ENCODE measurements at regions not wholly inside any gene's neighbourhood (a gene's known extent, or its start where the extent isn't known, plus 50 kb on each side); places are given as distances from the start of the nearest gene placed in this dataset.
"Not testable (repeated sequence)": the region's sequence is repeated elsewhere in the genome, so short reads cannot be mapped to it uniquely, and the experiment has no call there.

DNA sequence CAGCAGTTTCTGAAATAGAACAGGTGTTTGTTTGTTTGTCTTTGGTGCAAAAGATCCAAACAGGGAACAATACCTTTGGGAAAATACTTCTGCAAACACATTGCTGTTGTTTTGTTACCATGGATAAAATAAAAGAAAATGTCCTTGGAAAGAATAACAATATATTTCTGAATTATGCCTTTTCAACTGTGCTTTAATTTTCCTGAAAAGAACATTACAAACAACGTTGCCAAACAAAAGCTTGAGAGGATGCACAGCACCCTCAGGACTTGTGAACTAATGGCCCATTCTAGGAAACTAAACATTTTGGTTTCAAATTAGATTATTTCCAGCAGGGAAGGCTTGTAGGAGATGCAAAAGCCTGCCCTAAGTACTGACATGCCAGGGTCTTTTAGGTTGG, 967.2 kb downstream of the TLE4 start:
- no peak for DNase-seq (ENCODE audit: low spot score)

DNA sequence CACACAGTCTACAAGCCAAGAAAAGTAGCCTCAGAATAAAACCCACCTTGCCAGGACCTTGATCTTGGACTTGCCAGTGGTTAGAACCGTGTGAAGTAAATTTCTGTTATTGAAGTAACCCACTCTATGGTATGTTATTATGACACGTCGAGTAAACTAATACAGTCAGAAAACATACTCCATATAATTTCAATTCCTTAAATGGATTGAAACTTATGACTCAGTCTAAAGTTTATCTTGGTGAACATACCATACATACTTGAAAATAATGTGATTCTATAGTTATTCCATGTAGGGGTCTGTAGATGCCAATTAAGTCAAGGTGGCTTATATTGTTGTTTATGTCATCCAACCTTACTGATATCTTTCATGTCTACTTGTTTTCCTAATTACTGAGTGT, 950.7 kb downstream of the TLE4 start:
- DNase-seq (ENCODE audit: low spot score), result no peak

DNA sequence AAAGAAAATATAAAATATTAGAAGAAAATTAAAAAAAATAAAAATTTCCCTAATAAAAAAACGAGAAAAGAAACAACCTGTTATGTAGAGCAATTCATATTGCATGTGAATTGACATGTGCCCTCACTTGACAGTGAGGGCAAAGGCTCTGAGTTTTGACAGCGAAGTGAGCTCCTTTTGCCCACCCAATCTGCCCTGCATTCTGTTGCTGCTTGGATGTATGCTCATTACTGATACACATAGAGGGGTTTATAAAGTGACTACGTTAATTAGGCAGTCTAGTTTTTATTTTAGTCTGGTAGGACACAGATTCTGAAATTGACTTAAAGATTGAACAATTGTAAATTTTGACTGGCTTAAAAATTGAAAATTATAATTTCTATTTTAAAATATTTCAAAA, 949.4 kb downstream of the TLE4 start:
- no peak for DNase-seq (ENCODE audit: low spot score)

DNA sequence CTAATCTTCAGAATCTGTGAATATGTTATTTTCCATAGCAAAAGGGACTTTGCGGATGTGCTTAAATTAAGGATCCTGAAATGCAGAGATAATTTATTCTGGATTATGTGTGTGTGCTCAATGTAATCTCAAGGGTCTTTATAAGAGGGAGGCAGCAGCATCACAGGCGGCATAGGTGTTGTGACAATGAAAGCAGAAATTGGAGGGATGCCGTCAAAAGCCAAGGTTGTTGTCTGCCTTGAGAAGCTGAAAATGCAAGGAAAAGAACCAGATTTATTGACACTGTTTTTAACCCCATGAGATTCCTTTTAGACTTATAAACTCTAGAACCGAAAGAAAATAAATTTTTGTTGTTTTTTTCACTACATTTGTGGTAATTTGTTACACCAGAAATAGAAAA, 948.5 kb downstream of the TLE4 start:
- no peak for DNase-seq (ENCODE audit: low spot score)

DNA sequence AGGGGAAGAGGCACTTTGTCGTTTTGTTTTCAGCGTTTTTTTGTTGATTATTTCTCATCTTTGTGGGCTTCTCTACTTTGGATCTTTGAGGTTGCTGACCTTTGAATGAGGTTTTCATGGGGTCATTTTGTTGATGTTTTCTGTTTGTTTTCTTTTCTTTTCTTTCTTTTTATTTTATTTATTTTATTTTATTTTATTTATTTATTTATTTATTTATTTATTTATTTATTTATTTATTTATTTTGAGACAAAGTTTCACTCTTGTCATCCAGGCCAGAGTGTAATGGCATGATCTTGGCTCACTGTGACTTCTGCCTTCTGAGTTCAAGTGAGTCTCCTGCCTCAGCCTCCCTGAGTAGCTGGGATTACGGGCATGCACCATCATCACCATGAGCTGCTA, 946.7 kb downstream of the TLE4 start:
- no peak for DNase-seq (ENCODE audit: low spot score)

DNA sequence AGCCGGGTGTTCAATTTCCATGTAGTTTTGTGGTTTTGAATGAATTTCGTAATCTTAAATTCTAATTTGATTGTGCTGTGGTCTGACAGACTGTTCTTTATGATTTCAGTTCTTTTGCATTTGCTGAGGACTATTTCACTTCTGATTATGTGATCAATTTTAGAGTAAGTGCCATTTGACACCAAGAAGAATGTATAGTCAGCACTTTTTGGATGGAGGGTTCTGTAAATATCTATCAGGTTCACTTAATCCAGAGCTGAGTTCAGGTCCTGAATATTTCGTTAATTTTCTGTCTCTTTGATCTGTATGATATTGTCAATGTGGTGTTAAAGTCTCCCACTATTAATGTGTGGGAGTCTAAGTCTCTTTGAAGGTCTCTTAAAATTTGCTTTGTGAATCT, 944.9 kb downstream of the TLE4 start:
- no peak for DNase-seq (ENCODE audit: low spot score)

DNA sequence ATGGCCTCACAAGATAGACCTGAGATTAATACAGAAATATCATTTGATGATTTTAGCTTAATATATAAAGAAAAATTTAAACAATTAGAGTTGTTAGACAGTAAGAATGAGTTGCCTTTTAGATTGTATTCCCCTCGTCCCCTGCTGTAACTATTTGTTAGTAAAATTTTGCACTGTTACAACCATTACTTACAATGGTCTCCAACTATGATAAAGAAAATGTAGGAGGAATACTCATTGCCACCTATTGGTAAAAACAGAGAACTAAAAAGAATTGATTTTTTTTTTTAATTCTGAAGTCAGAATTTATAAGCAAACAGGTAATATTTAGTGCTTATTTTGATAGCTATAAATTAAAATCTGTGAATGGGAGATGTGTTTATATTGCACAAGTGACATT, 937.6 kb downstream of the TLE4 start:
- no peak for DNase-seq (ENCODE audit: low spot score)

DNA sequence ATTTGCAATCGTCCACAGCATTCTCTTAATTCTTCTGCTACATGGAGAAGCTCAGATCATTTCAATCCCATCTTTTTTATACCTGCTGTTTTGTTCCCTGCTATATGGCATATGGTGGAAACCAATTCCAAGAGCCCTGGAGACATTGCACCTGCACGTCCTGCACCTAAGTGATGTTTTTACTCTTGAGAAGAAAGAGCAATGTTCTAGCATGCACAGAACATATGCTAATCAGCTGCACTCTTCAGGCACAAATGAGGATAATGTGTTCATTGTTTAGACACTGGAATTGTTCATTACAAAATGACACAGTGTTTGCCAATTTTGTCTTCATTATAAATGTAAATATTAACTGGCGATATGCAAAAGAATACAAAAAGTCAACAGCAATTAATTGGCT, 935.8 kb downstream of the TLE4 start:
- DNase-seq (ENCODE audit: low spot score), result no peak

DNA sequence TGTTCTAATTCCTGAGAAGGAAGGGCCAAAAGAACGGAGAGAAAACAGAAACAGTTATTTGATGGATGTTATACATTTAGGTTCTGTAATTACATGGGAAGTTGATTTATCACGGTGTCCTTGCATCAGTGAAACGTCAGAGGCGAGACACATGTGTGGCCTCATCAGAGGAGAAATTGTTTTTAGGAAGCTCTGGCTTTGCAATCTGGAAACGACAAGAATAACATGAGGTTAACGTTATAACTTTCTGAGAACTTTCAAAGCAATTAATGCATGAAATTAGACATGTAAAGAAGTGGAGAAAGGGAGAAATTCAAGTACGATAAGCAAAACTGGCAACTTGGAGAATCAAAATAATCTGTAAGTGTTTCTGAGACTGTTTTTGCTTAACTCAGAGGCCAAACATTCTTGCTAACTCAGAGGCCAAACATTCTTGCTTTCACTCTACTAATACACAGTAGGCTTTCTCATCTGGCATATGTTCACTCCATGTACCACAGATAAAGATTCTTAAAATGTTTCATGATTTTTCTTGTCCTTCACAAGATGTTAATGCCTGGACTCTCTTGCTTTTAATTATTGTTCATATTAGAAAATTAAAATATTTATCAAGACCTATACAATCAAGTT, 933.0 kb downstream of the TLE4 start:
- DNase-seq (ENCODE audit: low spot score), result no peak

DNA sequence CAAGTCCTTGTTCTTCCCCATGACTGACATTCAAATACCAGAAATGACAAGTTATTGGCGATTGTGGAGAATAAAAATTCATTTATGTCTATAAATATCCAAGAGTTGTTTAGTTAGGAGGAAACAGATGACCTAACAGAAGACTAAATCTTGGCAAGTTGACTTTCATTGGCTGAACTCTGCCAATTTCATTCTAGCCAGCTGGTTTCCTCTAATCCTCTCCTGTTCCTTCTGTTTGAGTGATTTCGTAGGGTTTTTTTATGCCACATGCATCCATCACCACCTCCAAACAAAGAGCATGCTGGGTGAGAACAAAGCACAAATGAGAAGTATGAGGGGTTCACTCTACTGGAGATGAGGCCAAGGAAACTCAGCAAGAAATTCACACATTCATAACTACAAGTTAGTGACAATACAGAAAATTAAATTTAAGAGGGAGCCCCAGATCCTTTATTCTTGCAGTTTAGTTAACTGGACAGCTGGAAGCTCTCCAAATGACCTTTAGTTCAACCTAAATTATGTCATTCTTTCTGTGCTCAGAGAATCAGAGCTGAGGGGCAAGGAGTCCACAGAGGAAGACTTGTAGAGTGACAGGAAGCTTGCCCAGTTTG, 932.0 kb downstream of the TLE4 start:
- DNase-seq (ENCODE audit: low spot score), result no peak

DNA sequence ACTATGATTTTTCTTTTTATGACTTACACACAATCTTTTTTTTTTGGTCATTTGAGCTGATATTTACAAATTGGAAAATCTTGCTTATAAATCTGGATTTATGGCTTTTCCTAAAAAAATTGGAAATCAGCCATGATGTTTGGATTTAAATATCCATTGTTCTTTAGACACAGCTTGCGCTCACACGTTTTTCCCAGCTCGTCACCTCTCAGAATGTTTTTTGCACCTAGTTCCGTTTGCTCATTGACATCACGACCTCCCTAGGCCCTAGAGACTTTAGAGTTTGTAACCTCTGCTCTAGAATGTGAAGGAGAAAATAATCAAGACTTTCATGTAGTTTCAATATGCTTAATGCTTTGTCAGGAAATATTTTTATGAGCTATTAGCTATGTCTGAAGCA, 930.5 kb downstream of the TLE4 start:
- DNase-seq (ENCODE audit: low spot score), result no peak

DNA sequence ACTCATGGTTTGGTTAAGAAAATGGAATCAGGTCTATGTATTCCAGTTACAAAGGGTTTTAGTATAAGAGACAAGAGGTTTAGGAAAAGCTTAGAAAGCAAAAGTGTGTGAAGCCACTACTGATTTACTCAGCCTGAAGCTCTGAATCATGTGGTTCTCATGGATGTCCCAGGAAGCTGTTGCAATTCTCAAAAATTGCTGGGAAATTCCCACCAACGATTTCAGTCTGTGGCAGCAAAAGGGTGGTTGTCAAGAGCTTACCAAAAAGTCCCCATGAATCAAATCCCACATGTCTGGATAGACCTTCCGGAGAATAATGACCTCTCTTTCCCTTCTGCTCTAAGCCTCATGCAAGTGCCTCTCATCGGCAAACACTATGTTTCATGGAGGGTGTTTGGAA, 929.9 kb downstream of the TLE4 start:
- DNase-seq (ENCODE audit: low spot score), result no peak

DNA sequence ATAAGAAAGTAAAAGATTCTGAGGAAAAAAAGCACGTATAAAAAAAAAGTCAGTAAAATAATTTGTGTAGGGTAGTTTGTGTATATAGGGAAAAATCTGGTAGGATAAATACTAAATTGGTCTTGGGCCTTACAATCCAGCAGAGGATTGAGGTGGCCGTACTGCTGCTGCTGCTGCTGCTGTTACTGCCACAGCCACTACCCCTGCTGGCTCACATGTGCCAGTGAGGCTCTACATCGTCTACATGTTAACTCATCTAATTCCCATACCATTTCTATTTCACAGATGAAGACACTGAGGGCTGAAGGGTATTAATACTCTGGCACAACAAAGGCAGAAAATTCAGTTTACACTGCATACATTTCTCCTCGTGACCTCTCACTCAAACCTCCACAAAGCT, 928.5 kb downstream of the TLE4 start:
- DNase-seq (ENCODE audit: low spot score), result no peak

DNA sequence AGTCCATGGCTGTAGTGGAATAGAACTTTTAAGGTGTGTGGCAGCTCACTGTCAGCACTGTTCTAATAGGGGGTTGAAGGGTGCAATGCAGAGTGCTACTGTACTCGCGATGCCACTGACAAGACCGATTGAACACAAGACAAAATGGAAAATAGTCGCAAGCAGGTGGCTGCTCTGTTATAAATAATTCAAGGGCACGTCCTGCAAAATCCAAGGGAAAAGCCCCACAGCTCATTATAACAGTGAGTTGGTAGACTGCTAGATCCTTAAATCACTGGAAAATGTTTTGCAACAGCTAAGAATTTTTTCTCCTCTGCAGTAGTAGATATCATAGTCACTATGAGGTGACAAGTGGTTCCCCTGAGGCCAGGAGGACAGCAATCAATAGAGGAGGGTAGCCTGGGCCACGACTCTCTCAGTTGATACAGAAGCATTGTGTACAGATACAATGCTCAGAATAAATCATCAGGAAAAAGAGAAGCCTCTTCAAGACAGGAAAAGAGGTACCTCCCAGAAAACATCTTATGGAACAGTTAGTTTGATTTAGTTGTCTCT, 926.3 kb downstream of the TLE4 start:
- no peak for DNase-seq (ENCODE audit: low spot score)

DNA sequence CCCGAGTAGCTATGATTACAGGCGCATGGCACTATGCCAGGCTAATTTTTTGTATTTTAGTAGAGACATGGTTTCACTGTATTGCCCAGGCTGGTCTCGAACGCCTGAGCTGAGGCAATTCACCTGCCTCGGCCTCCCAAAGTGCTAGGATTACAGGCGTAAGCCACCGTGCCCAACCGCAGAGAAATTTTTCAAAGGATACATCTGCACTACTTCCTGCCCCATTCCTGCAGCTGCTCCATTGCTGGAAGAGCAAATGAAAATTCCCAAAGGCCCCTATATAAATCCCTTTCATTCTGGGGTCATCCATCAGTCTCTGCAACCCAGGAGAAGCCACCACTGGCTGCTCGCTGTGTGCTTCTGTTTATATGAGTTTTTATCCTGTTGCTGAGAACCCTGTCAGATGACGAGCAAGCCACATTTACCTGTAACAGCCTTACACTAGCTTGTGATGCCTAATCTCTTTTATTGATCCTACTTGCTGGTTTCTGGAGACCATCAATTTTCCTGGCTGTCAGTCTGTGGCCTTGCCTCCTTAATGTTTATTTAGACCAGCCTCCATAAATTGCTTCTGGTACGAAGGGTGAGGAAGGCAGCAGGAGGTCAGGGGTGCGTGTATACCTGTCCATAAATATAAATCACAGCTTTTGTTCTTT, 925.3 kb downstream of the TLE4 start:
- DNase-seq (ENCODE audit: low spot score), result no peak

DNA sequence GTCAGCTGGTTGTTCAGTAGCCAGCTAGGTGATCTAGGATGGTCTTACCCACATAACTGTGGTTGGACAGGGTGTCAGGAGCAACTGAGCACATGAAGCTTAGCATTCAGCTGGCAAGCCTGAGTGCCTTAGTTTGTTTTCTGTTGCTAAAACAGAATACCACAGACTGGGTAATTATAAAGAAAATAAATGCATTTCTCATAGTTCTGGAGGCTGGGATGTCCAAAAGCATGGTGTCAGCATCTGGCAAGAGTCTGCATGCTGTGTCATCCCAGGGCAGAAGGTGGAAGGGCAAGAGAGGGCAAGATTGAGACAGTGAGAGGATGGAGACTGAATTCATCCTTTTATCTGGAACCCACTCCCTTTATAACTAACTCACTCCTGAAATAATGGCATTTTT, 921.5 kb downstream of the TLE4 start:
- no peak for DNase-seq (ENCODE audit: low spot score)

DNA sequence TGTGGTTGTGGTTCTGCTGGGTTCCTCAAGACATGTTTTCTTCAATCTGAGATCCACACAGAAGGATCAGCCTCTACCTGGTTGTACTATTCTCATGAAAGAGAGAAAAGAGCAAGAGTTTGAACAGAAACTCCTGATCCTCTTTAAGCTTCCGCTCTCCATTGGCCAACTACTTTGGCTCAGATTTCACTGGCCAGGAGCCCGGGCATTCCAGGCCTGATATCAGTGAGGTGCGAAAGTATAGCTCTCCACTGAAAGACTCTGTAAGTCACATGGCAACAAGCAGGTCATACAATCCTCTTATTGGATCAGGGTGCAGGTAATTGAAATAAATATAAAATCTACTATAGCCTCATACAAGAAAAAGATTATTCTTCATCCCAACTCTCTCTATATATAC, 920.5 kb downstream of the TLE4 start:
- no peak for DNase-seq (ENCODE audit: low spot score)

DNA sequence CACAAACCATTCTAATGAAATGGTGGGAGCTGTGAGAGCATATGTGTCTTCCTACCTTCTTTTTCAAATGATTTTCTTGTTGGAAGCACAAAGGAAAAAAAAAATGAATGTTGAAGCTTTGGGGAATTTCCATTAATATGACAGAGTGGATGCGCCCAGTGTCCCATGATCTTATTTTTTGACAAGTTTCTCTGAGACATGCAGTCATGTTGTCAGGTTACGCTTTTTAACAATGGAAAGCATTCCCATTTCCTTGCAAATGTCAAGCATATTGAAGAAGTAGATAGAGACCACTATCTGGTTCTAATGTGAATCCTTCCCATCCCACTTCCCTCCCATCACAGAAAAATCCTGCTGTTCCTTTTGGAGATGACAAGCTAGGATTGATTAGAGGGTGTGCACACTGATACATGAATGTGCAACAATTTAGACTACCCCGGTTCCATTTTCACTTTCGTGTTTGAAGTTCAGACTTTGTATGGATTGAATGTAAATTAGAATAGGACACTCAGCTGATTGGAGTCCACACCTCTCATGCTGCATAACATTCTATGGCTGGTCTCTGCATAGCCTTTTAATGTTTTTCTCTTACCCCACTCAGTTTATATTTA, 919.4 kb downstream of the TLE4 start:
- no peak for DNase-seq (ENCODE audit: low spot score)

DNA sequence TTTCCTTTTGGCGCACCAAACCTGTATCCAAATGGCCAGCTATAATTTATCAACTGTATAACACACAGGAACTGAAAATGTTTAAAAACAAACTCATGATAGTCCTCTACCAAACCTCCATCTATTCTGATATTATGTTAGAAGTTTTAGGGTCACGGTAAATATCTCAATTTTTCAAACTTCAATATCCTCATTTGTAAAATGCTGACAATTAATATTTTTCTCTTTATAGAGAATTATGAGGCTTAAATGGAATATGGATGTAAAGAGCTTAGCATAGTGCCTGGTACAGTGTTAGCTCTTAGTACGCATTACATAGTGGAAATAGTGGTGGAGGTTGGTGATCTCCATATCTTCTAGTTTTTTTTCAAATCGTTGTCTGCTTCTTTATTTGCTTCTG, 917.6 kb downstream of the TLE4 start:
- DNase-seq (ENCODE audit: low spot score), result no peak

DNA sequence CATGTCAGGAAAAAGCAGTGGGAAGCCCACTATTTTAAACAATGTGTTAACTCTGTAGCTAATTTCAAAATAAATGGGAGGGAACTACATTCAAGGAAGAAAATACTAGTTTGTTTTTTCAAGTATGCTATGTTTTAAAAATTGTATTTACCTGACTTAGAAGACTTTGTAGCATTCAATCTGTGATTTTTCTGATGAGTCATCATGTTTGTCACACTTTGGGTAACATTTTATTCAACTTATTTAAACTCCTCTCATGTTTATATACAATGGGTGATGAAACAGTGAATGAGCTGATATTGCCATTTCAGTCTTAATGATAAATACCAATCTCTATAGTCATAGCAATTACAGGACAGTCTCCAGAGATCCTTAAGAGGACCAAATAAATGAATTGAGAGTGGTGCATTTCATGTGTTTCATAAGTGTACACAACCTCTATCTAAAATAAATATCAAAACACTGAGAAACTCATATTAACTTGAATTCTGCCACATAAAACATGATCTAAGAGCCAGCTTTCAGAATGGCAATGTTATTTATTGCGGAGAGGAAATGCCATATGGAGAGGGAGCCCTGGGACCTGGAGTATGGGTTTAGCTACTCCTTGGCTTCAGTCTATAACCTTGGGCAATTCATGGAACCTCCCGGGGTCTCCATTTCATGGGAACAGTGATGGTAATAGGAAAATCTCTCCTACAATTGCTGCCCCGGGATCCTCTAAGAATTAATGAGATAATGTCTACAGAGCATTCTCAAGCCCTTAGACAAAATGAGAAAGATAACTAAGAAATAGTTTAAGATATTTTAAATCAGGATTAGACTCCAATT, 913.9 kb downstream of the TLE4 start:
- no peak for DNase-seq (ENCODE audit: low spot score)

DNA sequence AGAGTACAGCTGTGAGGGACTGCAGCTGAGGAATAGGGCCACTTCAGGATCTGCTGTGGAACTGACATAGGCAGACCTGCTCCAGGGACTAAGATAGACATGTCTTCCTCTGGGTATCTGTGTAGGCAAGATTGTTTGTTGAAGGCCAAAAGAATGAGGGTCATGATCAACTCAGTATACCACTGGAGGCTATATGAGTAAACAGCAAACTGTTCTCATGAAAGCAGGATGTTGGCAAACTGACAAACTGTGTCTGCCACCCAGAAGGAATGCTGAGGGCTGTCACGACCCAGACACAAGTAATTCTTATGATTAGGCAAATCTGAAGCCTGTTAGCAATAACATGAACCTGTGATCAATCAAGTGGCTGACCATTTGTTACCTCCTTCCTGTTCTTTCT, 910.5 kb downstream of the TLE4 start:
- DNase-seq (ENCODE audit: low spot score), result not testable (repeated sequence)

DNA sequence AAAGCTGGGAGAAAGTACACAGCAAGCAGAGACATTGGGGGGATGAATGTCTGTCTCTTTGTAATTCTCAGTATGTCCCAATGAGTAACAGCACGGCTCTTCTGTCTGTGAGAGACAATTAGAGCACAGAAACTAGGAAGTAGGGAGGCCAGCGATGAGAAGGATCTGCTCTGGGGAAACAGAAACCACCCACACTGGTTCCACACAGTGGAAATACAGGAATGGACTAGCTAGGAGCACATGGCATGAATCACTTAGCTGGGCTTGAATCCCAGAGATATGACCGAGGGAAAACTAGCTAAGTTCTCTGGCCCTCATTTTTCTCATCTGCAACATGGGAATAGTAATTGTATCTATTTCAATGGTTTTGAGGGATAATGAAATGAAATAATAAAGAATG, 895.9 kb downstream of the TLE4 start:
- no peak for DNase-seq (ENCODE audit: low spot score)

Measured in GM03348 (cell line).